HFFc6 (cell line): ENCODE measurements at regions not wholly inside any gene's neighbourhood (a gene's known extent, or its start where the extent isn't known, plus 50 kb on each side); places are given as distances from the start of the nearest gene placed in this dataset.

Experiments
- DNase-seq: peaks from one replicate; pipeline ENCODE4 v3.0.0-alpha.2; 2018
- H3K27ac Mint-ChIP-seq: 2 replicates; pipeline ENCODE4 v1.8.0; 2020; ENCODE audit warnings: mild to moderate bottlenecking, mixed read lengths
- H3K27me3 Mint-ChIP-seq: 2 replicates; pipeline ENCODE4 v1.8.0; 2021; ENCODE audit warnings: mild to moderate bottlenecking, moderate library complexity, mixed read lengths; ENCODE audit not compliant: insufficient read depth
- H3K36me3 Mint-ChIP-seq: 2 replicates; pipeline ENCODE4 v1.8.0; 2021; ENCODE audit warnings: low read depth, mixed read lengths
- H3K4me1 Mint-ChIP-seq: 2 replicates; pipeline ENCODE4 v1.8.0; 2020; ENCODE audit warnings: low read depth, mixed read lengths
- H3K4me3 Mint-ChIP-seq: 2 replicates; pipeline ENCODE4 v1.8.0; 2020; ENCODE audit warnings: mild to moderate bottlenecking, moderate library complexity, mixed read lengths
- H3K9me3 Mint-ChIP-seq: 2 replicates; pipeline ENCODE4 v1.8.0; 2020; ENCODE audit warnings: mild to moderate bottlenecking, mixed read lengths
- CTCF ChIP-seq: fragments of 200-600 bp; sonication (generic); IDR thresholded peaks from 2 replicates; pipeline ENCODE4 v1.5.0; 2021; ENCODE audit warnings: antibody characterized with exemption, mild to moderate bottlenecking

- Mint-ChIP-seq H3K27me3 (0 out of 2 replicates have a peak, but pooled peaks cover 2% of the 10 kb centered on the region), H3K36me3 (no peaks in the 10 kb centered on the region), H3K9me3 (peaks cover 19% of the 10 kb centered on the region), H3K27ac (no peak overlapping the region), H3K4me1 (no peaks in the 10 kb centered on the region), H3K4me3 (no peak overlapping the region)
- no peak for DNase-seq
- TF ChIP-seq CTCF, result no peak
Measured at GRCh38 chr18:40957533-40958070, 997.4 kb upstream of the PIK3C3 start.

GRCh38 chr18:40956213-40956612, 998.8 kb upstream of the PIK3C3 start:
- no peak overlapping the region for H3K4me3 Mint-ChIP-seq
- TF ChIP-seq CTCF, result no peak
- H3K4me1 Mint-ChIP-seq, result no peaks in the 10 kb centered on the region
- H3K36me3 Mint-ChIP-seq, result no peaks in the 10 kb centered on the region
- H3K9me3 Mint-ChIP-seq, result peaks cover 19% of the 10 kb centered on the region
- 0 out of 2 replicates have a peak, but pooled peaks cover 2% of the 10 kb centered on the region for H3K27me3 Mint-ChIP-seq
- no peak overlapping the region for H3K27ac Mint-ChIP-seq
- no peak for DNase-seq

GRCh38 chr18:40955351-40955750, 999.7 kb upstream of the PIK3C3 start:
- Mint-ChIP-seq H3K27ac (no peak overlapping the region), H3K4me1 (no peaks in the 10 kb centered on the region), H3K27me3 (0 out of 2 replicates have a peak, but pooled peaks cover 2% of the 10 kb centered on the region), H3K9me3 (peaks cover 25% of the 10 kb centered on the region), H3K4me3 (no peak overlapping the region), H3K36me3 (no peaks in the 10 kb centered on the region)
- TF ChIP-seq CTCF, result no peak
- DNase-seq, result no peak

- Mint-ChIP-seq H3K4me1 (no peaks in the 10 kb centered on the region; the same call in 1 of the 2 replicates), H3K9me3 (peaks cover 21% of the 10 kb centered on the region), H3K27ac (no peak overlapping the region), H3K27me3 (no peaks in the 10 kb centered on the region; the same call in 1 of the 2 replicates), H3K36me3 (no peaks in the 10 kb centered on the region), H3K4me3 (no peak overlapping the region)
- no peak for TF ChIP-seq CTCF
- DNase-seq, result no peak
Measured at GRCh38 chr18:40949114-40949950, 1005.7 kb upstream of the PIK3C3 start.

GRCh38 chr18:40944576-40944975, 1010.5 kb upstream of the PIK3C3 start:
- no peak for DNase-seq
- no peaks in the 10 kb centered on the region; the same call in 1 of the 2 replicates for H3K4me1 Mint-ChIP-seq
- no peak overlapping the region for H3K4me3 Mint-ChIP-seq
- no peak for TF ChIP-seq CTCF
- peaks cover 18% of the 10 kb centered on the region for H3K9me3 Mint-ChIP-seq
- no peaks in the 10 kb centered on the region; the same call in 1 of the 2 replicates for H3K27me3 Mint-ChIP-seq
- no peak overlapping the region for H3K27ac Mint-ChIP-seq
- no peaks in the 10 kb centered on the region for H3K36me3 Mint-ChIP-seq
